ENCODE measurements at regions not wholly inside any gene's neighbourhood (a gene's known extent, or its start where the extent isn't known, plus 50 kb on each side); places are given as distances from the start of the nearest gene placed in this dataset.

GRCh38 chr9:80465556-80465955 is 893.8 kb downstream of the TLE4 start:
- no peak for DNase-seq (ENCODE audit: low read depth)

- no peak for DNase-seq (ENCODE audit: low read depth)
Observed at GRCh38 chr9:80449513-80449912, 877.7 kb downstream of the TLE4 start.

DNA sequence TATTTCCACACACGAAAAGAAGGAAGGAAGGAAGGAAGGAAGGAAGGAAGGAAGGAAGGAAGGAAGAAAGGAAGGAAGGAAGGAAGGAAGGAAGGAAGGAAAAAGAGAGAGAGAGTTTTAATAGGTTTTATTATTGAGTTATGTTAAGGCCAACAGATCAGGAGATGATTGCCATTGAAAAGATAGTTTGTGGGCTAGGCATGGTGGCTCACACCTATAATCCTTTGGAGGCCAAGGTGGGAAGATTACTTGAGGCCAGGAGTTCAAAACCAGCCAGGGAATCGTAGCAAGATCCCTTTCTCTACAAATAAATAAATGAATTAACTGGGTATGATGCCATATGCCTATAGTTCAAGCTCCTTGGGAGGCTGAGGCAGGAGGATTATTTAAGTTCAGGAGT is 877.2 kb downstream of the TLE4 start:
- no peak for DNase-seq (ENCODE audit: low read depth)

- DNase-seq (ENCODE audit: low read depth), result no peak
Observed at GRCh38 chr9:80447876-80448275, 876.1 kb downstream of the TLE4 start.

DNA sequence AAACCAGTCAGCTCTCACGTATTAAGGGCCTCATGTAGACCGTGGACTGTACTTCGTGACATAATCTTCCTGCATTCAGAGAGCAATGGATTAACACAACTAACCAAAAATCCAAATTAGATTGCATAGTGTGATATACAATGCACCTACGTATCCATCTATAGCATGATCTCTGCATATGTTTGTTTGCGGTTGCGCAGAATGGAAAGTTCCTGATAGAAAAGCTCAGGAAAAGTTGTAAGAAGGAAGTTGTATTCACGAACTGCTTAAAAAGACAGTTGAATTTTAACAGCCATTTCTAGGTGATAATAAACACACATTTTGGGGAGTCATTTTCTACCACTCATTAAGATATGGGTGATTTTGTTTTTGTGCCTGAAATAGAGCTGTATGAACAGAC is 869.0 kb downstream of the TLE4 start:
- DNase-seq (ENCODE audit: low read depth), result no peak

- no peak for DNase-seq (ENCODE audit: low read depth)
Observed at GRCh38 chr9:80437825-80438224, 866.1 kb downstream of the TLE4 start.

- no peak for DNase-seq (ENCODE audit: low read depth)
Observed at GRCh38 chr9:80437091-80437640, 865.4 kb downstream of the TLE4 start.

- no peak for DNase-seq (ENCODE audit: low read depth)
Observed at GRCh38 chr9:80435591-80435990, 863.8 kb downstream of the TLE4 start.

DNA sequence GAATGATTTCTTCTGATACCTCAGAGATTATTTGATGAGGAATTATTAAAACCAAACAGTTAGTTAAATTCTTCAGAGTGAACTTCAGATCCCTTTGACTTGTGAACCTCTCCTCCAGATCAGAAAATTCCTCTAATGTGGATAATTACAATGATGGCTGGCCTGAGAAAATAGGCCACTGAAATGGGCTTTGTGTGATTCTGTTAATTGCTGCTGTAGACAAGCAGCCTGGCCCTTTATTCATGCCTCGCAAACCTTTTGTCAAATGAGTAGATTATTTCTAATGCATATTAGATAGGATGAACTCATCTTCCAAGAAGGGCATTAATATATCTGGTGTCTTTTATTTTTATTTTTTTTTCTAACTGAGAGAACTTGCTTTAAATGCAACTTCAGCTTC is 855.2 kb downstream of the TLE4 start:
- DNase-seq (ENCODE audit: low read depth), result no peak

DNA sequence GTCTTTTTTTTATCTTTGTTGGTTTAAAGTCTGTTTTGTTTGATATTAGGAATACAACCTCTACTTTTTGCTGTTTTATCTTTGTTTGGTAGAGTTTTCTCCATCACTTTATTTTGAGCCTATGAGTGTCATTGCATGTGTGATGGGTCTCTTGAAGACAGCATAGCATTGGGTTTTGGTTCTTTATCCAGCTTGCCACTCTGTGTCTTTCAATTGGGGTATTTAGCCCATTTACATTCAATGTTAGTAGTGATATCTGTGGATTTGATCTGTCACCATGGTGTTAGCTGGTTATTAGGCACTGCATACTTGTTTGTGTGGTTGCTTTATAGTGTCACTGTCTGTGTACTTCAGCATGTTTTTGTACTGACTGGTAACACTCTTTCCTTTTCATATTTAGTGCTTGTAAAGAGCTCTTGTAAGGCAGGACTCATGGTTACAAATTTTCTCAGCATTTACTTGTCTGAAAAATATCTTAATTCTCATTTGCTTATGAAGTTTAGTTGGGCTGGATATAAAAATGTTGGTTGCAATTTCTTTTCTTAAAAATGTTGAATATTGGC is 845.5 kb downstream of the TLE4 start:
- no peak for DNase-seq (ENCODE audit: low read depth)

DNA sequence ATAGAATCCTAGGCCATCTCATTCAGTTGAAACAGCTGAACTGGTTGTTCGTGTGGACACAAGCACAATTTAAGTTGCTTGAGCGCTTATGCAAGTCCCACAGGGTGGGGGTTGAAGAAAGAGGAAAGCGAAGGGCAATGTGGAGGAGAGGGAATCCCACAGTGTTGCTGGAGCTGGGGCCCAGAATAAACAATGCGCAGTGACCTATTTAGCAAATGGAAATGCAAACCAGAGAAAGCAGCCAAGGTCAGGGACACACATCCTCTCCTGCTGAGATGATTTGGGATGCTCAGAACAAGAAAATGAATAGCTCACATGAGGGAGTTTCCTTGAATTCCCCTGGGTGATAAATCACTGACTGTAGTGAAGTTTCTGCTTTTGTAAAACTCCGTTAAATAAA is 838.3 kb downstream of the TLE4 start:
- no peak for DNase-seq (ENCODE audit: low read depth)

DNA sequence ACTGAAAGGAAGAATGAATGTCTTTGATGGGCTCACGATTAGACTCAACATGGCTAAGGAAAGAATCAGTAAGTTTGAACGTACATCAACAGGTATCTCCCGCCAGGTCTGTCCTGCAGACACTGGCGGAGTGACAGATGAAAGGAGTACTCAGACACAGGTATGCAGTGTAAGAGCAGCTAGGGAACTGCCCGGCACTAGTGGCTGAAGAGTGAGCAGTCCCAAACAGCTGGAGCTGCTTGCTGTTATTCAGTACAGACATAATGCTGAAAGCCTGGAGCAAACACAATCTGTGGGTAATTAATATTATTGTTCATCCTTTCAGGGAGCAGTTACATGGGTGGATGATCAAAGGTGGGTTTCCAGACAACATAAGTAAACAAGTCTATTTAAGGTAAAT is 835.5 kb downstream of the TLE4 start:
- DNase-seq (ENCODE audit: low read depth), result no peak

GRCh38 chr9:80401243-80401642 is 829.5 kb downstream of the TLE4 start:
- DNase-seq (ENCODE audit: low read depth), result no peak

- no peak for DNase-seq (ENCODE audit: low read depth)
Observed at GRCh38 chr9:80400624-80401230, 829.0 kb downstream of the TLE4 start.

- no peak for DNase-seq (ENCODE audit: low read depth)
Observed at GRCh38 chr9:80399606-80400005, 827.8 kb downstream of the TLE4 start.

DNA sequence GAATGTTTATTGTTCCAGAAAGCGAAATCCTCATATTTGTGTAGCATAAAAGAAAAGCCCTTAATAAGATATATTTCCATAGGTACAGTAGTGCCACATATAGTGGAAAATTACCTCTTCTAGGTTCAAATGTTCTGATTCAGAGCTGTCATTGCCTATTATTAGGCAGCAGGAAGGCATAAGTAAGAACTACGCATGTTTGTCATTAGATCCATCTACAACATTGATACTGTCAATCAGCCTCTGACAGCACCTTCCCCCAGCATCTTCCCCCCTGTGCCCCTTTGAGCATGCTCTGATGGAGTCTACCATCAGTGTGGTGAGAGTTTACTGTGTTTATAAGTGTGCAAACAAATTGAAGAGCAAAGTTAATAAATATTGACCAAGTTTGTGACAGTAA is 816.1 kb downstream of the TLE4 start:
- no peak for DNase-seq (ENCODE audit: low read depth)

DNA sequence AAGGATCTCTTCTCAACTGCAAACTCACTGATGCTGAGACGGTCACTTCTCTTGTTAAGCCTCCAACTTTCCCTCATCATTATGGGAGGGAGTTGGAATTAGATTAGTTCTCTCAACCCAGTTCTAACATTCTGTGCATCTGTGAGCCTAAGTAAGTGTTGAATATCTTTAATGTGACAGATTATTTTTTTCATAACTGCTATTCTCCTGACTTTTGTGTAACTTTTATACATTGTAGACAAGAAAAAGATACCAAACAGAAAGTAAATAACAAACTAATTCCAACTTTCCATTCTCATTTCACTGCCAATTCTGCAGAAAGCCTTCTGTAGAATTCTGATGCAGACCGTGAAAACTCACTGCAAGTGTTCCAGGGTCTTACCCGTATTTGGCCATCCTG is 813.5 kb downstream of the TLE4 start:
- DNase-seq (ENCODE audit: low read depth), result no peak

- DNase-seq (ENCODE audit: low read depth), result no peak
Observed at GRCh38 chr9:80383331-80383730, 811.6 kb downstream of the TLE4 start.

GRCh38 chr9:80382211-80382891 is 810.6 kb downstream of the TLE4 start:
- DNase-seq (ENCODE audit: low read depth), result no peak

GRCh38 chr9:80380301-80380700 is 808.5 kb downstream of the TLE4 start:
- DNase-seq (ENCODE audit: low read depth), result no peak

- DNase-seq (ENCODE audit: low read depth), result no peak
Observed at GRCh38 chr9:80378669-80379293, 807.0 kb downstream of the TLE4 start.

- no peak for DNase-seq (ENCODE audit: low read depth)
Observed at GRCh38 chr9:80376180-80376579, 804.4 kb downstream of the TLE4 start.

DNA sequence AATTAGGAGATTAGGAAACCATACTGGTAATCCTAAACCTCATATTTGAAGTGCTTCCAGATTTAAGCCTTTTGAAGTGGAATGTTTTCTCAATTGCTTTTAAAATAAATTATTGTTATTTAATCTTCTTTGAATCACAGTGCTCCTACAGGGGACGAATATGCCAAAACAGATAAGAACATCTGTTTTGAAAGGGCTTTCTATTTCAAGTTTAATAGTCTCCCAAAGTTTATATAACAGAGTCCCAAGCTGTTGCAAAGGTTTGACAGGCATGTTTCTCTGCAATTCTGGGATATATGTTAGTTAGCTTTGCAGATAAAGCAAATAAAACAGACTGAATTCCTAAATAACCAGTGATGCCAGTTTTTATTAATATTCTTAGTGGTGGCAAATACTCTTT is 803.7 kb downstream of the TLE4 start:
- no peak for DNase-seq (ENCODE audit: low read depth)
